HG03439 (cell line): ENCODE measurements at regions not wholly inside any gene's neighbourhood (a gene's known extent, or its start where the extent isn't known, plus 50 kb on each side); places are given as distances from the start of the nearest gene placed in this dataset.
"Not testable (repeated sequence)": the region's sequence is repeated elsewhere in the genome, so short reads cannot be mapped to it uniquely, and the experiment has no call there.

Experiments
- ATAC-seq: cut with Tn5 transposase; IDR thresholded peaks from one replicate; pipeline ENCODE4 v1.9.1; 2021; ENCODE audit warnings: mild to moderate bottlenecking, moderate library complexity; ENCODE audit not compliant: unreplicated experiment

GRCh38 chr12:131445795-131446194, 265.1 kb upstream of the SFSWAP start:
- no peak for ATAC-seq

GRCh38 chr12:131447636-131448035, 263.3 kb upstream of the SFSWAP start:
- ATAC-seq: not testable (repeated sequence)

- ATAC-seq: no peak
Measured at GRCh38 chr12:131448254-131448795, 262.6 kb upstream of the SFSWAP start.

DNA sequence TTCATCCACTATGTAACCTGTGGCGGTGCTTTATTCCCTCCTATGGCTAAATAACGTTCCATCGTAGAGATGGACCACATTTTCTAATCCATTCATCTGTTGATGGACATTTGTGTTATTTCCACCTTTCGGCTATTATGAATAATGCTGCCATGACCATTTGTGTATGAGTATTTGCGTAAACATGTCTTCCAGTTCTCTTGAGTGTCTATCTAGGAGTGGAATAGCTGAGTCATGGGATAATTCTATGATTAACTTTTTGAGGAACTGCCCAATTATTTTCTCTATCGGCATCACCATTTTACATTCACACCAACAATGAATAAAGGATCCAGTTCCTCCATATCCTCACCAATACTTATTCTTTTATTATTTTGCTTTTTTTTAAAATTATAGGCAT, 261.9 kb upstream of the SFSWAP start:
- no peak for ATAC-seq

DNA sequence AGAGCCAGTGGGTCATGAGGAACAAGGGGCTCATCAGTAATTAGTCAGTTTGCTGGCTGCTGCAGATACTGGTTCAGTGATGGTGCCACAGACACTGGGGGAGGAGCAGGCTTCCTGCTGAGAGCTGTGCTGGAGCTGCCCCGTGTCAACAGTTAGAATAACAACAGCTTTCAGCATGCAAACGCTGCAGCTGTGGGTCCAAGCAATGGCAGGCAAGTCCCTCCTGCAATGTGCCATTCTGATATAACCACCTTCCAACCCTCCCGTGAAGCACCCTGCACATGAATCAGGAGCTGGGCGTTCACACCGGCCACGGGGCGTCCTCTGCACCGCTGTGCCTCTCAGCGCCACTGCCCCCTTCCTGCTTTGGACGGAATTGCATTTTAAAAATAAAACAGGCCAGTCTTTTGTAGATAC, 258.4 kb upstream of the SFSWAP start:
- ATAC-seq: no peak

DNA sequence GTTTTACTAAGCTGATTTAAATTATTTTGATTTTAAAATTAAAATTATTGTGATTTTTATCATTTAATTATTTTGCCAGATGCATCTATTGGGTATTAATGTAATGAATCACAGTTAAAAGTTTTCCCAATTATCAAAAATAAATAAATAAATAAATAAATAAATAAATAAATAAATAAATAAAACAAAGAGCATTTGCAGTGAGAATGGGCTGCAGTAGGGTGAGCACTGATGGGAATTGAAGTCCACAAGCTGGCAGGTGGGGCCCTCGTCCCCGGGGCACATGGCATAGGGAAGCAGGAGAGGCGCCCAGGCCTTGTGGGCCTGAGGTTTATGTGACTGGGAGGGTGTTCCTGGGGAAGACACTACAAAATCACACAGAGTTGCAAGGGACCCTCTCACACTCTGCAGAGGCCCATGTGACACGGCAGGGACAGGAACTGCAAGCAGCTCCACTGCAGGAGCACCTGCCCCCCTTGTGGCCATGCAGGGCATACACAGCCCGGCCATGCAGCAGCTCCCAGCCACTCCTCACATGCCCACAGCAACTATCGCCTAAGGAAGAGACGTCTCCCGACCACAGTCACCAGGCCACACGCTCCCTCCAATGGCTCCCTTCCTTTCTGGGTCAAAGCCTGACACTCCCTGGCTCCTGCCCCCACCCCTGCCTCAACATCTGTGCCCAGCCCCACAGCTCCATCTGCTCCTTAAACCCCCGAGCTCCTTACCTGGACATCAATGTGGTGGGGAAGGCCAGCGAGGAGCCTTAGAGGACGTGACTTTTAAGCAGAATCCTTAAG, 256.3 kb upstream of the SFSWAP start:
- ATAC-seq: peak; percentile 86

- ATAC-seq: no peak
Measured at GRCh38 chr12:131455218-131455506, 255.7 kb upstream of the SFSWAP start.

- no peak for ATAC-seq
Measured at GRCh38 chr12:131455581-131456110, 255.2 kb upstream of the SFSWAP start.

DNA sequence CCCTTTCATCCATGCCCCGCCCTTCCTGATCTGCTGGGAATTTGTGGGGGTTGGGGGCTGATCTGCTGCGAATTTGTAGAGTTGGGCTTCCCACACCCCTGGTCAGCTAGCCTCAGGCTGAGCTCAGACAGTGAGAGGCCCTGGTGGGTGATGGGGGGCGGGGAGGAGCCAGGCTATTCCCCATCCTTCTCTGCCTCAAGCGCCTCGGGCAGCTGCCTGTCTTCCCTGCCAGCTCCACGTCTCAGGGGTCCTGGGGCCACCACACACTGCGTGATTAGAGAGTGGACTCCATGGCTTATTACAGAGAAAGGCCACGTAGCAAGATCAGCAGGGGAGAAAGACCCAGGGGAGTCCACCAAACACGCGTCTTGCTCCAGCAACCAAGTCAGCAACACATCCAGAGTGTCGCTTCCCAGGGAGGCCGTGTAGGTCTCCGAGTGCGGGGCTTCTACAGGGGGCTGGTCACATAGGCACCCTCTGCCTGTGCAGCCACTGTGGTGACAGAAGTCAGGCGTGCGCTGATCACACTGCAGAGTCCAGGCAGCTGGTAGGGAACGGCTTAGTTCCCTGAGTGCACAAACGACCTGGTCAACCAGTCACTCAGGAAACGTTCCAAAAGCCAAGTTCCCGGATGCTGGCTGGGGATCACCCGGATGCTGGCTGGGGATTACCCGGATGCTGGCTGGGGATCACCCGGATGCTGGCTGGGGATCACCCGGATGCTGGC, 254.4 kb upstream of the SFSWAP start:
- no peak for ATAC-seq

DNA sequence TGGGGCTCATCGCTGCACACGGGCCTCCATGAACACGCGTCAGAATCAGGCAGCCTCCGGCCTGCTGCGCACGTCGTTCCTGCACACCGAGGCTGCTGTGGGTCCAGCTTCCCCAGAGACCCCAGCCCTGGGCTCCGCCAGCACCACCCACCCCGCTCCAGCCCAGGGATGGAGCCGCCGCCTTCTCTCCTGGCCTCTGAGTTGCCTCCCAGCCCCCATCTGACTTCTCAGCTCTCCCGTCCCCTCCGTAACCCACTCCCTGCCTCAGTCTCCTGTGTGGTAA, 253.9 kb upstream of the SFSWAP start:
- ATAC-seq: no peak

DNA sequence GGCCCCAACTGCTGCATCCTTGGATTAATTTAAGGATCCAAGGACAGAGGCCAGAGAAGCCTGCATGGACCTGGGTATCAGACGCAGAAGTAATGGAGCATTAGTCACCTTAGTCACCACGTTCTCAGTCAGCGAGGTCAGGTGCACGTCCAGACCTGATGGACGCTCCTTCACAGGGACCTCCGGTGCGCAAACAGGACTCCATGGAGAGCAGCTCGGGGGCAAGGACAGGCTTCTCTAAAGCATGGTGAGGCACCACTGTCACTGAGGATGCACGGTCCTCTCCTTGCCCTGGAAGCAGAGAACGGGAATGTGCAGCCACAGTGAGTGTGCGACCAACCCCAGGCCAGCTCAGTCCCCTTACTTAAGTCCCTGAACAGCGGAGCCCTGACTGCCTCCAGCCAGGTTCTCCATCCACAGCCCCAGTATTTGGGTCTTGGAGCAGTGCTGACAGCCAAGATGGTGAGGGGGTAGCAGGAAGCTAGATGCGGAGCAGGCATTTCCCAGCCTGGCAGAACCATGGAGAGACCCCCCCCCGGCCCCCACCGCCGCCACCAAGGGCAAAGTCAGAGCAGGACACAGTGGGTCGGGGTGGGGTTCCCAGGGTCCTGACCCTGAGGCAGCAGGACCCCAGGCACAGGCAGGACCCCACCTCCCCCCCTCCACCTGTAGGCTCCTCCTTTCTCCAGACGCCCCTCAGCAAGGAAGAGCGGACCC, 253.4 kb upstream of the SFSWAP start:
- no peak for ATAC-seq

- ATAC-seq: no peak
Measured at GRCh38 chr12:131458048-131458374, 252.9 kb upstream of the SFSWAP start.

- ATAC-seq: no peak
Measured at GRCh38 chr12:131458931-131459772, 251.7 kb upstream of the SFSWAP start.

DNA sequence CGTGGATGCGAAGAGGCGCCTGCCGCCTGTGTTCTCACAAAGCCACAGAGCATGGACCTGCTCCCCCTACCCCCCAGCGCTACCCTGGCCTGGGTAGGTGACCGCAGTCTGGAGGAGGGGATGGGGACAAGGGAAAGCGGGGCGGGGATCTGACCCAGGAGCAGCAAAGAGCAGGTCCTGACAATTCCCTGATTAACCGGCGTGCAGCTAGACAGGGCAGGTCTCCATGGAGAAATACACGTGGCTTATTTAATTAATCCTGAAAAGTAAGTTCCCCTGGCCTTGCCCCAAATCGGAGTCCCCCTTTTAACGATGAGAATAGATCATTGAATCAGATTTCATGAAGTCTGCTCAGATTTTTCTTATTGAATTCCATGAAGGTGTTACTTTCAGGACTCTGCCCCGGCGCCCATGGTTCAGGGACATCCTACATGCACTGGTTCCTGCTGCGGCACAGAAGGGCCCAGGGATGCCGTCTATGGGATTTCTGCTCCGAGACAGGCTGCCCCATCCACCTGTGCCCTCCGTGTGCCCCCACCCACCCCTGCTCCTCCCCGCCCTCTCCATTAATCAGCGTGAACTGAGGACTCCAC, 251.0 kb upstream of the SFSWAP start:
- no peak for ATAC-seq

GRCh38 chr12:131460520-131460919, 250.4 kb upstream of the SFSWAP start:
- ATAC-seq: no peak

GRCh38 chr12:131461096-131461495, 249.8 kb upstream of the SFSWAP start:
- no peak for ATAC-seq

DNA sequence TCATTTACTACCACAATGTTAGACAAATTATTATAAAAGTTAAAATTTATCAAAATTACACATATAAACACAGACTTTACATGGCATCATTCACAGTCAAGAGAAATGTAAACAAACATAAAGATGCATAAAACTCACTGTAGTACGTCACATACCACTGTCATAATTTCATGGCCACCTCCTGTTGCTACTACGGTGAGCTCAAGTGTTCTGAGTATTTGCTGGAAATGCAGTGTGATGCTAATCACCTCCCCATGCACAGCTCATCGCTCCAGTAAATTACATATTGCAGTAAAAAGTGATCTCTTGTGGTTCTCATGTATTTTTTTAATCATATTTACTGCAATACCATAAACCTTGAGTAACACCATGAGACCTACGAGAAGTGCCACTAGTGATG, 247.7 kb upstream of the SFSWAP start:
- no peak for ATAC-seq

DNA sequence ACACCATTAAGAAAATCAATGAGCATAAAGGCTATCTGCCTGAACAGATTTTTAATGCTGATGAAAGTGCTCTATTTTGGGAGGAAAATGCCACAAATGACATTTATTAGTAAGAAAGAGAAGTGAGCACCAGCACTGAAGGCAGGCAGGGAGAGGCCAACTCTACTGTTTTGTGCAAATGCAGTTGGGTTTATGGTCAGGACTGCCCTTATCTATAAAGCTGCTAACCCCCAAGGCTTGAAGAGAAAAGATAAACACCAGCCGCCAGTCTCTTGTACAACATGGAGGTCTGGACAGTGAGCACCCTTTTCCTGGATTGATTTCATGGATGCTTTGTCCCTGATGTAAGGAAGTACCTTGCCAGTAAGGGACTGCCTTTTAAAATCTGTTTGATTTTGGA, 246.8 kb upstream of the SFSWAP start:
- ATAC-seq: no peak

- ATAC-seq: no peak
Measured at GRCh38 chr12:131466306-131466705, 244.6 kb upstream of the SFSWAP start.

DNA sequence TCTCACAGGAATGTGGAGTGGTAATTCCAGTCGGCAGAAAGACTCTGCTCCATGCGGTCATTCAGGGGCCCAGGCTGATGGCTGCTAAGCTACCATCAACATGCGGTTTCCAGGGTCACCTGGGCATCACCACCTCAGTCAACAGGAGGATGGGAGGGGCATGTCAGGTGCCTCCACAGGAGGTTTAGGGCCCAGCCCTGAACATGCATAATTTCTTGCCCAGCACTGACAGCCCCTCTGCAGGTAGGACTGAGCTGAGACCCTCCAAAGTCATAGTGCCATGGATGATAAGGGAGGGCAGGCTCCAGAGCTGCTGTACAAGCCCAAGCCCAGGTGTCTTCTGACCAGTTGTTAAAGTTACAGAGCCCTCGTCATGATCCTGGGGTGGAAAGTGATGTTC, 244.0 kb upstream of the SFSWAP start:
- no peak for ATAC-seq

DNA sequence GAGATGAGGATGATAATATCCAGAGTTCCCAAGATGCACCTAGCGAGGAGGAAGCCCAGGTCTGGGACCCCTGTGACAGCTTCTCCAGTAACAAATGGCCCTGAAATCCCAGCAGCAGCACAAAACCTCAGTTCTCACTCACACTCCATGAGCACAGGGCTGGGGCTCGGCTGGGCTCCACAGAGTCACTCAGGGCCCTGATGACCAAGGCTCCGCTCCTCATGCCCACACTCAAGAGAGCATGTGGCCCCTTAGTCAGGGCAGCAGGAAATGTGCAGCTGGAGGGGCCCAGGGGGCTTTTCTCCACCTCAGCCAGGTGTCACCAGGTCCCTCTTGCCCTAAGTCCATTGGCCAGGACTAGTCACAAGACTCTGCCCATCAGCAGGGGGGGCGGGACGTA, 242.7 kb upstream of the SFSWAP start:
- ATAC-seq: no peak
